Esophagus squamous epithelium (tissue), 4 donors: ENCODE measurements at regions not wholly inside any gene's neighbourhood (a gene's known extent, or its start where the extent isn't known, plus 50 kb on each side); places are given as distances from the start of the nearest gene placed in this dataset.

Experiments used
- CTCF ChIP-seq, 6 experiments: fragments of 450-650 bp in 4 of 6; fragments of 200-600 bp in 2 of 6; sonication (generic) in 2 of 6; IDR thresholded peaks; one replicate each; pipeline ENCODE4 v1.5.1; 2016 to 2019; ENCODE audit warnings: antibody characterized with exemption in 6 of 6, mild to moderate bottlenecking in 4 of 6, moderate library complexity in 4 of 6
- POLR2A ChIP-seq, 4 donors: fragments of 450-650 bp; IDR thresholded peaks; one replicate each; pipeline ENCODE4 v1.6.1; 2017; ENCODE audit warnings: antibody characterized with exemption in 4 of 4, mild to moderate bottlenecking in 4 of 4, moderate library complexity in 3 of 4

- TF ChIP-seq CTCF (IDR thresholded peaks at IDR 0.05) (no peak), POLR2A (IDR thresholded peaks at IDR 0.05) (no peak)
Observed at GRCh38 chr7:94300176-94300835, 94.4 kb upstream of the COL1A2 start.
